H7 (cell line): ENCODE measurements at regions not wholly inside any gene's neighbourhood (a gene's known extent, or its start where the extent isn't known, plus 50 kb on each side); places are given as distances from the start of the nearest gene placed in this dataset.
"Not testable (repeated sequence)": the region's sequence is repeated elsewhere in the genome, so short reads cannot be mapped to it uniquely, and the experiment has no call there.

Experiments used
- DNase-seq: peaks from one replicate; pipeline ENCODE4 v3.0.0; 2012
- H3K27me3 ChIP-seq: 2 replicates; pipeline ENCODE4 v1.6.0; 2011; ENCODE audit warnings: mild to moderate bottlenecking, low read length; ENCODE audit not compliant: control insufficient read depth, insufficient read depth
- H3K36me3 ChIP-seq: replicated peaks from 2 replicates; pipeline ENCODE4 v1.5.1; 2011; ENCODE audit warnings: low read length; ENCODE audit not compliant: control insufficient read depth, insufficient read depth
- H3K4me3 ChIP-seq: 2 replicates; pipeline ENCODE4 v1.5.1; 2011; ENCODE audit warnings: low read depth, mild to moderate bottlenecking, control low read depth, low read length, moderate library complexity; ENCODE audit not compliant: insufficient read depth

DNA sequence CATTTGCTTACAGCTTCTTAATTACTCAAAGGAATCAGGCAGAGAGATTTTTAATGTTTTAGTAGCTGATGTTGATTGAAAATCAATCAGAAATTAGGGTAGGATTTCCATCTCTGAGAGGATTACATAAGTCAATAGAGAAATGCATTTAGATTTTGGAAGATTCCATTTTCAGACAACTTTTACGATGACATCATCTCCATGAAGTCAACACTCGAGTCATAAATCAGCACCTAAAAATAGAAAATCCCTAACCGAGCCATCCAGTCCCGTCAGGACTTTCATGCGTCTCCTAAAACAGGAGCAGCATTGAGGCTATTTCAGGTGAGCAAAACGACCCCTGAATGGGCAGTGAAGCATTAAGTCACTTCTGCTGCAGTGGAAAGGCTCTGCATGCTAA, 279.7 kb upstream of the RNF32 start:
- Histone ChIP-seq H3K4me3 (no peak overlapping the region), H3K27me3 (no peaks in the 10 kb centered on the region), H3K36me3 (no peaks in the 10 kb centered on the region)
- DNase-seq: no peak

DNA sequence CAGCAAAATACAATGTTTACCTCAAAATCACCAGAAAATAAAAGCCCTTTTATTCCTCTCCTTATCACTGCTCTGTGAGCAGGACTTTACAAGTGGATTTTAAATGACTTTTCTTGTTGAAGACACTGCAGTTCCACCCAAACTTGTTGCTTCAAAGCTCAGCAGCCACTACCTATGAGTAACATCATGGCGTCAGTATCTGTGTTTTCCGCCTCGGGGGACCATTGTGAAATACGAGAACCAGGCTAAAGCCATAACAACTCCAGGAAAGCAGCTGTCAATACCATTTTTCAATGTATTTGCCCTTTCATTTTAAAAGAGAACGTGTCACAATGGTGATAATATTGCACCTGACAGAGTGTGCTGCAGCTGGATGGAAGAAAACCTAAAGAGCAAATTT, 284.0 kb upstream of the RNF32 start:
- Histone ChIP-seq H3K27me3 (no peaks in the 10 kb centered on the region), H3K36me3 (no peaks in the 10 kb centered on the region), H3K4me3 (no peak overlapping the region)
- no peak for DNase-seq

GRCh38 chr7:156353352-156353751, 287.2 kb upstream of the RNF32 start:
- no peaks in the 10 kb centered on the region for H3K27me3 ChIP-seq
- H3K4me3 ChIP-seq: no peak overlapping the region
- H3K36me3 ChIP-seq: no peaks in the 10 kb centered on the region
- DNase-seq: no peak

GRCh38 chr7:156347703-156348248, 292.8 kb upstream of the RNF32 start:
- DNase-seq, H3K4me3 ChIP-seq, H3K36me3 ChIP-seq, H3K27me3 ChIP-seq: not testable (repeated sequence)

DNA sequence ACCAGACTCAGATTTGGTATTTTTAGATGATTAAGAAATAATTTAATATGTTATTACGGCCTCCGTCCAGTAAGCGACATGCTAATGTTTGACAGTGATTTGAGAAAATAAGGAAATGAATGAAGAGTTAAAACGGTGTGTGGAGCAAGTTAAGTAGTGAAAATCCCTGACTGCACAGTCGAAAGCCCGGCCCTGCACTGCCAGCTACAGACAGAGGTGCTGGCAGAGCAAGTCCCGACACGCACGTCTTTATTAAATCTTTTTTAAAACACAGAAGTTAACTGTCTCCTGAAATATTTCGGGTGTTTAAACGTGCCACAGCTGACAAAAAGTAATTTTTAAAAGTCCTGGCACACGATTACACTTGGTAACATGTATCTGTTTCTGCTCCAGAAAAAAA, 293.4 kb upstream of the RNF32 start:
- no peak for DNase-seq
- H3K4me3 ChIP-seq: no peak overlapping the region
- no peaks in the 10 kb centered on the region for H3K36me3 ChIP-seq
- H3K27me3 ChIP-seq: no peaks in the 10 kb centered on the region

DNA sequence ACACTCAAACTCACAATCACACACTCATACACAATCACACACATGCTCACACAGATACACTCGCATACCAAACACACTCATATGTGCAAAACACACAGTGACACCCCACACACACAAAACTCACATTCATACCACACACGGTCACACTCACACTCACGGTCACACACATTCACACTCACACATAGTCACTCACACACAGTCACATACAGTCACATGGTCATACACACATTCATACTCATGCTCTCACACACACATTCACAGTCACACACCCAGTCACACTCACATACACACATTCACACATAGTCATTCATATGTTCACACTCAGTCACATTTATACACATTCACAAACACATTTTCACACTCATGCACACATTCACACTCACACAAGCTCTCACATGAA, 296.0 kb upstream of the RNF32 start:
- DNase-seq: no peak
- H3K36me3 ChIP-seq: no peaks in the 10 kb centered on the region
- H3K4me3 ChIP-seq: no peak overlapping the region
- H3K27me3 ChIP-seq: no peaks in the 10 kb centered on the region

DNA sequence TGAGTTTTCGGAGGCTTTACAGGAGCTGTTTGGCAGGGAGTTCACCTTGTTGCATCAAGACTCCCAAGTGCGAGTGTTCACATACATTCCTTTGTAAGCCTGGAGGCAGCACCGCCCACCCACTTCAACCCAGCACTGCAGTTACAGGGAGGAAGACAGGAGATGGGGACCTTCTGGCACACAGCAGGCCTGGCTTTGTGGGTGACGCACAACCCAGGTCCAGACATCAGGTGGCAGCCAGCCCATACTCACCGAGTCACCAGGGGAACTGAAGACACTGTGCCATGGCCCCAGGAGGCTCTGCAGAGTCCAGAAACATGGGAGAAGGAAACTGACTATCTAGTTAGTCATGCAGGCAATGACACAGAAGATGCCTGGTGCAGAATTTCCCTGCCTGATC, 305.9 kb upstream of the RNF32 start:
- Histone ChIP-seq H3K36me3 (no peaks in the 10 kb centered on the region), H3K27me3 (no peaks in the 10 kb centered on the region), H3K4me3 (no peak overlapping the region)
- no peak for DNase-seq

DNA sequence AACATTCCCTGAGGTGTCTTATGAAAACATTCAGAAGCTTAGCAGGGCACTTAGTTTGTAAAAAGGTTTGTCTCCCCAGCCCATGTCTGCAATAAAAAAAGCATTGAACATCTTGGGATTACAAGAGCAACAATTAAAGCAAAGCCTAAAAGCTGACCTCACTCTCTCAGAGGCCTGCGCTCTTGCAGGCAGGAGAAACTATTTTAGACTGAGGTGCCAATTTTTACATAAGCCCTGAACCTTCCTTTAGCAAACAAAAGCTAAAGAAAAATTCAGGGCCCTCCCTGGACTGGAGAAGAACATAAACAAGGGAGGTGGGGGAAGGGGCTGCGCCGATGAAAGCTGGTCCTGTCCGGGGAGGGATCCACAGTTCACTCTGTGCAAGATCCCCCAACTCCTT, 312.7 kb upstream of the RNF32 start:
- Histone ChIP-seq H3K4me3 (no peak overlapping the region), H3K36me3 (no peaks in the 10 kb centered on the region), H3K27me3 (no peaks in the 10 kb centered on the region)
- no peak for DNase-seq

GRCh38 chr7:156327474-156327873, 313.1 kb upstream of the RNF32 start:
- DNase-seq: no peak
- H3K4me3 ChIP-seq: no peak overlapping the region
- no peaks in the 10 kb centered on the region for H3K36me3 ChIP-seq
- H3K27me3 ChIP-seq: no peaks in the 10 kb centered on the region

DNA sequence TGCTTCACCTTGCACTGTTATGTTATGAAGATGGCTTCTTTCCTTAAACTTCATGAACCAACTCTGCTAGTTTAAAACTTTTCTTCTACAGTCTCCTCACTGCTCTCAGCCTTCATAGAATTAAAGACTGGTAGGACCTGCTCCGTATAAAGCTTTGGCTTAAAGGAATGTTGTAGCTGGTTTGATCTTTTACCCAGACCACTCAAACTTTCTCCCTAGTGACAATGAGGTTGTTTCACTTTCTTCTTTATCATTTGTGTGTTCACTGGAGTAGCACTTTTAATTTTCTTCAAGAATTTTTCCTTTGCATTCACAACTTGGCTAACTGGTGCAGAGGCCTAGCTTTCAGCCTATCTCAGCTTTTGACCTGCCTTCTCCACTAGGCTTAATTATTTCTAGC, 316.4 kb upstream of the RNF32 start:
- no peak overlapping the region for H3K4me3 ChIP-seq
- no peaks in the 10 kb centered on the region for H3K36me3 ChIP-seq
- no peak for DNase-seq
- H3K27me3 ChIP-seq: no peaks in the 10 kb centered on the region

DNA sequence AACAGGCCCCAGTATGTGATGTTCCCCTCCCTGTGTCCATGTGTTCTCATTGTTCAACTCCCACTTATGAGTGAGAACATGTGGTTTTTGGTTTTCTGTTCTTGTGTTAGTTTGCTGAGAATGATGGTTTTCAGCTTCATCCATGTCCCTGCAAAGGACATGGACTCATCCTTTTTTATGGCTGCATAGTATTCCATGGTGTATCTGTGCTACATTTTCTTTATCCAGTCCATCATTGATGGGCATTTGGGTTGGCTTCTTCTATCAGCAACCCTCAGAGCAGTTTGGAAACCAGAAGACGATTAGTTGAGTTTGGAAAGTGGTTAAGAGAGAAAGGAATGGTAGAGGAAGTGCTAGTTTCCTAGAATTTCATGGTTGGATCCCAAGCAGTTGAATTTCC, 319.1 kb upstream of the RNF32 start:
- not testable (repeated sequence) for H3K27me3 ChIP-seq, DNase-seq, H3K4me3 ChIP-seq, H3K36me3 ChIP-seq

GRCh38 chr7:156318926-156319325, 321.6 kb upstream of the RNF32 start:
- no peaks in the 10 kb centered on the region for H3K27me3 ChIP-seq
- no peak for DNase-seq
- no peaks in the 10 kb centered on the region for H3K36me3 ChIP-seq
- H3K4me3 ChIP-seq: no peak overlapping the region

DNA sequence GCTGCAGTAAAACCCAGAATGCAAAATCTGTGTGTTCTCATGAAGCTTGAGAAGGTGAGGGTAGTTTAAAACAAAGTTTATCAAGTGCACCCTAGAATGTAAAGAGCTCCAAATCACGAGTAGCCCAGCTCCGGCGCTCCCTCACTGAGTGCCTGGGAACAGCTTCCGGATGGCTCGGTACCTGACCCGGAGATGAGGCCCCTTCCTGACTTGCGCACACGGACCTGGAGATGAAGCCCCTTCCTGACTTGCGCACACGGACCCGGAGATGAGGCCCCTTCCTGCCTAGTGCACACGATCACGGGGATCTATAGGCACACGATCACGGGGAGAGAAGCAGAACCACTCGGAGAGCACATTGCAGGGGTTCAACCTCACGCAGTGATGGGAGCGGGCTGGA, 322.1 kb upstream of the RNF32 start:
- Histone ChIP-seq H3K27me3 (no peaks in the 10 kb centered on the region), H3K4me3 (no peak overlapping the region), H3K36me3 (no peaks in the 10 kb centered on the region)
- DNase-seq: no peak

- Histone ChIP-seq H3K36me3 (no peaks in the 10 kb centered on the region), H3K27me3 (no peaks in the 10 kb centered on the region), H3K4me3 (no peak overlapping the region)
- no peak for DNase-seq
Observed at GRCh38 chr7:156309016-156309620, 331.5 kb upstream of the RNF32 start.

- no peaks in the 10 kb centered on the region for H3K27me3 ChIP-seq
- H3K36me3 ChIP-seq: no peaks in the 10 kb centered on the region
- no peak overlapping the region for H3K4me3 ChIP-seq
- DNase-seq: peak; percentile 46
Observed at GRCh38 chr7:156307193-156307592, 333.4 kb upstream of the RNF32 start.

- Histone ChIP-seq H3K4me3 (no peak overlapping the region), H3K27me3 (no peaks in the 10 kb centered on the region), H3K36me3 (no peaks in the 10 kb centered on the region)
- DNase-seq: no peak
Observed at GRCh38 chr7:156305351-156305750, 335.2 kb upstream of the RNF32 start.
